ENCODE measurements at regions not wholly inside any gene's neighbourhood (a gene's known extent, or its start where the extent isn't known, plus 50 kb on each side); places are given as distances from the start of the nearest gene placed in this dataset.
A peak's percentile ranks its signal among the peaks of the same experiment; 100 is the strongest.

- TF ChIP-seq MAFF (IDR thresholded peaks at IDR 0.05; ENCODE audit: low read depth, low read length) (peak; percentile 61; the same call in 1 of the 2 replicates), ZNF605 (CRISPR knock-in tag; IDR thresholded peaks at IDR 0.05) (no peak), MAFK (conservative IDR thresholded peaks at IDR 0.05 in 1 of 2, IDR thresholded peaks at IDR 0.05 in 1 of 2; ENCODE audit: low read length in 2 of 2) (peak; percentile 56 to 79)
- H2AFZ ChIP-seq (ENCODE audit: low read length) = no peak overlapping the region
- H3K79me2 ChIP-seq (ENCODE audit: insufficient read depth, low read length) = no peaks in the 10 kb centered on the region
- H4K20me1 ChIP-seq (ENCODE audit: insufficient read depth, low read length) = no peaks in the 10 kb centered on the region
- in situ Hi-C loops (cut with HindIII; ENCODE audit: extremely low pct_ligation_motif_present, low pct_unique_long_range_greater_than_20kb) (no loop called here), intact Hi-C loops (cut with micrococcal nuclease; ENCODE audit: unreplicated experiment) (no loop called here)
- no TSS peak for BruUV-seq (replicated peaks)
- no peaks in the 10 kb centered on the region for H3K4me1 ChIP-seq (ENCODE audit: insufficient read depth, low read length)
- ATAC-seq (no peak), DNase-seq (ENCODE audit: low spot score) (no peak), FAIRE-seq (no peak)
- ChIA-PET POLR2A (no interaction called here), CTCF (ENCODE audit: low intra/inter-chr PET ratio, low total read pairs) (no interaction called here)
- no peaks in the 10 kb centered on the region for H3K36me3 ChIP-seq (replicated peaks in 1 of 2; ENCODE audit: control insufficient read depth in 1 of 2, insufficient read depth in 2 of 2, low read length in 2 of 2)
- H3K4me3 ChIP-seq (replicated peaks in 1 of 3; ENCODE audit: insufficient read depth in 1 of 3, low read depth in 2 of 3, low read length in 3 of 3) = no peak overlapping the region
- no peak overlapping the region for H3K9ac ChIP-seq (ENCODE audit: insufficient read depth, low read depth, low read length)
- no peak overlapping the region for H3K27ac ChIP-seq (ENCODE audit: extremely low read length, insufficient read depth, low read length)
- H3K9me3 ChIP-seq (ENCODE audit: low read length) = peaks cover 9% of the 10 kb centered on the region
- H3K27me3 ChIP-seq (ENCODE audit: control insufficient read depth in 1 of 2, insufficient read depth in 2 of 2, low read length in 2 of 2) = peaks cover 0 to 3% of the 10 kb centered on the region in 2 experiments; a peak in 1 of 5 replicates
- no peak overlapping the region for H3K4me2 ChIP-seq (ENCODE audit: low read depth, low read length)
- WGBS (ENCODE audit: low lambda C conversion rate) = 6% methylated on average over 1 of the region's 1 CpG
Observed at GRCh38 chr5:154557548-154557947, 79.5 kb upstream of the HAND1 start.

DNA sequence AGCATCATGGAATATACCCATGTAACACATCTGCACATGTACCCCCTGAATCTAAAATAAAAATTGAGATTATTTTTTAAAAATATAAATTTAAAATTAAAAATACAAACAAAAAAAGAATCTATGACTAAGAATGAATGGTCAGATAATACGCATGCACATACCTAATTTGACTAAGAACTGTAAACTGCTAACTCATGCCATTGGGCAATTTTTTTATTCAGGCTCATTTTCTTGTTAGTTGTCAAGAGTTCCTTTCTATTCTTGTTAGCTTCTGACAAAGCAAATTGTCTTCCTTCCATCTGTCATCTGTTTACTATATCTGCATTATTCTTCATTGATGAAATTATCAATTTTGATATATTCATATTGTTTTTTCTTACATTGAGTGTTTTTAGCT lies 69.5 kb upstream of the HAND1 start:
- Histone ChIP-seq H3K36me3 (replicated peaks in 1 of 2; ENCODE audit: control insufficient read depth in 1 of 2, insufficient read depth in 2 of 2, low read length in 2 of 2) (no peaks in the 10 kb centered on the region), H3K4me3 (replicated peaks in 1 of 3; ENCODE audit: insufficient read depth in 1 of 3, low read depth in 2 of 3, low read length in 3 of 3) (no peak overlapping the region), H3K79me2 (ENCODE audit: insufficient read depth, low read length) (no peaks in the 10 kb centered on the region), H4K20me1 (ENCODE audit: insufficient read depth, low read length) (no peaks in the 10 kb centered on the region), H3K4me2 (ENCODE audit: low read depth, low read length) (no peak overlapping the region), H3K27me3 (ENCODE audit: control insufficient read depth in 1 of 2, insufficient read depth in 2 of 2, low read length in 2 of 2) (peaks cover 2 to 26% of the 10 kb centered on the region in 2 experiments; a peak in 3 of 5 replicates), H3K4me1 (ENCODE audit: insufficient read depth, low read length) (no peaks in the 10 kb centered on the region), H3K9me3 (ENCODE audit: low read length) (no peaks in the 10 kb centered on the region), H2AFZ (ENCODE audit: low read length) (no peak overlapping the region), H3K27ac (ENCODE audit: extremely low read length, insufficient read depth, low read length) (no peak overlapping the region), H3K9ac (ENCODE audit: insufficient read depth, low read depth, low read length) (no peak overlapping the region)
- no peak for DNase-seq (ENCODE audit: low spot score)
- ChIA-PET CTCF (ENCODE audit: low intra/inter-chr PET ratio, low total read pairs) (no interaction called here), POLR2A (no interaction called here)
- FAIRE-seq = no peak
- TF ChIP-seq, protein P1, sequence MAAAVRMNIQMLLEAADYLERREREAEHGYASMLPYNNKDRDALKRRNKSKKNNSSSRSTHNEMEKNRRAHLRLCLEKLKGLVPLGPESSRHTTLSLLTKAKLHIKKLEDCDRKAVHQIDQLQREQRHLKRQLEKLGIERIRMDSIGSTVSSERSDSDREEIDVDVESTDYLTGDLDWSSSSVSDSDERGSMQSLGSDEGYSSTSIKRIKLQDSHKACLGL (CRISPR knock-in tag; IDR thresholded peaks at IDR 0.05) = no peak
- TF ChIP-seq MZF1 (CRISPR knock-in tag; IDR thresholded peaks at IDR 0.05; ENCODE audit: borderline replicate concordance) (no peak), SKI (IDR thresholded peaks at IDR 0.05; ENCODE audit: partially characterized antibody) (no peak), ZBTB49 (CRISPR knock-in tag; IDR thresholded peaks at IDR 0.05; ENCODE audit: borderline replicate concordance) (no peak), HINFP (CRISPR knock-in tag; IDR thresholded peaks at IDR 0.05; ENCODE audit: low read depth) (no peak), YEATS4 (CRISPR knock-in tag; IDR thresholded peaks at IDR 0.05; ENCODE audit: borderline replicate concordance) (no peak), ZBTB43 (CRISPR knock-in tag; conservative IDR thresholded peaks at IDR 0.05) (no peak), PPARG (CRISPR knock-in tag; conservative IDR thresholded peaks at IDR 0.05) (no peak)
- in situ Hi-C loops (cut with HindIII; ENCODE audit: extremely low pct_ligation_motif_present, low pct_unique_long_range_greater_than_20kb) (no loop called here), intact Hi-C loops (cut with micrococcal nuclease; ENCODE audit: unreplicated experiment) (no loop called here)
- WGBS (ENCODE audit: low lambda C conversion rate) = 2% methylated on average over 1 of the region's 1 CpG
- BruUV-seq (replicated peaks) = no TSS peak
- ATAC-seq = no peak
